T47D (cell line): ENCODE measurements at regions not wholly inside any gene's neighbourhood (a gene's known extent, or its start where the extent isn't known, plus 50 kb on each side); places are given as distances from the start of the nearest gene placed in this dataset.

Experiments used
- DNase-seq, 2 experiments: peaks; one replicate each; pipeline versions ENCODE4 v3.0.0 to v3.0.0-alpha.2; 2011 to 2012; ENCODE audit warnings: low read depth in 1 of 2, low spot score in 1 of 2
- JUND ChIP-seq: IDR thresholded peaks from 2 replicates; pipeline ENCODE4 v1.6.1; 2012; ENCODE audit warnings: low read depth
- in situ Hi-C: cut with HindIII; loops from 2 replicates; pipeline ENCODE4 v1.10.0; 2016; ENCODE audit warnings: low sequenced_read_pairs, low pct_unique_long_range_greater_than_20kb

DNA sequence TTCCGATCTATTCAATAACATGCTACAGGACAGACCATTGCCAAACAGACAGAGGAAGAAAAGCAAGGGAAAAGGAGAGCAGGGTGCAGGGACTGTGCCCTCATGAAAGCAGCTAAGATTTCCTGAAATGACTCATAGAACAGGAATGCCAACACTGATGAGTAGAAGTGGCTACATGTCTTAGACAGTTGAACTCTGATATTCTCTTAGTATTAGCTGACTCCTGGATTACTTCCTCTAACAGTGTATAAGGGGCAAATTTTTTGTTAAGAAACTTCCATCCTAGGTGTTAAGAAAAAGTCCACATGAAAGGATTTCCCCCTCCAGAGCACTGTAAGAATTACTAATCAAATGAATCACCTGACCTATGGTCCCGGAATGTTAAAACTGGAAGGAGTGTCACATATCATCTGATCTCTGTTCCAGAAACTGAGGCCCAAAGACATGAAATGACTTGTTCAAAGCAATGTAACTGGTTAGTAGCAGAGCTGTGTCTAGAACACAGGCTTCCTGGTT lies 224.9 kb downstream of the IBTK start:
- no peak for DNase-seq
- TF ChIP-seq JUND, result no peak
- in situ Hi-C loops, result no loop called here

DNA sequence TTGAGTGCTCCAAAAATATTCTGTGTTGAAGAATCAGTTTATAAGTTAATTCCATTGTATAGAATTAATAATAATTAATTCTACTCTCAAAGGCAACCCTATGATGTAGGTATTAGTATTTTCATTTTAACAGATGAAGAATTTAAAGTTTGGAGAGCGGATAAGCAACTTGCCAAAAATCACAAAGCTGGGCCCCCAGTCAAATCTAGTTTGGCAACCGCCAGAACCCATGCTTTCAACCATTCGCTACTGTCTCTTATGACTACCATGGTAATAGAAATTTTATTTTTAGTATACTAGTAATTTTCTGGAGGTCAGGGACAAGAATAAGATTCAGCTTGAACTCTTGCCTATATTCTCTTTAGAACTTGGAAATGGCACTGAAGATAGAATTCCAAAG lies 229.8 kb downstream of the IBTK start:
- DNase-seq, result no peak
- in situ Hi-C loops, result no loop called here
- TF ChIP-seq JUND, result no peak

DNA sequence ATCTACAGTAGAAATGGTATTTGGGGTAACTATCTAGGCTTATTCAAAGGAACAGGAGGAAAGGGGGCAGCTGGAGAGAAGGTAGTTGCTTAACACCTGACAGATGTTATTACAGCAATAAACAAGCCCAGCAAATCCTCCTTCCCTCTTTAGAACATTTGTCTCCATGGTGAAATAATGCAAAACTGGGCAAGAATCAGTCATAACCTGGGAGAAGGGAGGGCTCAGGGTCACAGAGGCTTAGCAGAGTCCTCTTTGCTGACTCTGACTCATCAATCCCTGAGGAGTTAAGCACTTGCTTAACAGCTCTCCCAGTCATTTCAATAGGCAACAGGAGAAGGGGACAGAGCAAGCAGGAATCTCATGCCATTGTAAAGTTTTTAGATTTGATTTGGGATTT lies 230.3 kb downstream of the IBTK start:
- no peak for DNase-seq
- in situ Hi-C loops, result no loop called here
- TF ChIP-seq JUND, result no peak

DNA sequence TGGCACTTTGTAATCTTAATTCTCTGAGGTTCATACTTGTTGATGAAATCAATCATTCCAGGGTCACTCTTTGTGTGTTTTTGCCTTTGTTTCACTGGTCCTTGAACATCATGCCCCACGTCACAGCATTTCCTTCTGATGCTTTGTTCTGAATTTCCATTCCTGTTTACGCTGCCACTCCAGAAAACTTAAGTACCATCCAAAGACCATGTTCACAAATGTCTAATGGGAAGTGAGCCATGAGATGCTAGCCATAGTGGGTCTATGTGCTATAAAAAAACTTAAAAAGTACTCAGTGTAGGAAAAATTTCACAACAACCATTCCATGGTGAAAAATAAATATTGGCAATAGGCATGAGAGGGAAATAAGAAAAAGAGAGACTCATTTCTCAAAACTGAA lies 232.0 kb downstream of the IBTK start:
- in situ Hi-C loops, result no loop called here
- no peak for DNase-seq
- TF ChIP-seq JUND, result no peak

DNA sequence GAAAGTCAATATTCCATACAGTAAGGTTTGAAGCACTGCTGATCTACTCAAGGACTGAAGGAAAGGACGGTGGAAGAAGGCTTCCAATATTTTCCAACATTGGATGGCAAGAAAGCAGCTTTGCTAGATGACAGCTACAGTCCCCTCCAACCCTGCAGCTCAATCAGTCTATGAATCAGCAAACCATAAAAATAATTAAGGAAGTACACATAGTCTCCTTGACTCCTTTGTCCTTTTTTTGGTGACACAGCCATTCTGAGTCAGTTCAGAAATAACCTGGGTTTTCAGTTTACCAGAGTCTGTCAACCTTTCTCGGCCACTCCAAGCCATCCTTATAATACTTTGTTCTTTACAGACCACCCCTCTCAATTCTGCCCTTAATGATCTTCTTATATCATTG lies 232.5 kb downstream of the IBTK start:
- in situ Hi-C loops, result no loop called here

DNA sequence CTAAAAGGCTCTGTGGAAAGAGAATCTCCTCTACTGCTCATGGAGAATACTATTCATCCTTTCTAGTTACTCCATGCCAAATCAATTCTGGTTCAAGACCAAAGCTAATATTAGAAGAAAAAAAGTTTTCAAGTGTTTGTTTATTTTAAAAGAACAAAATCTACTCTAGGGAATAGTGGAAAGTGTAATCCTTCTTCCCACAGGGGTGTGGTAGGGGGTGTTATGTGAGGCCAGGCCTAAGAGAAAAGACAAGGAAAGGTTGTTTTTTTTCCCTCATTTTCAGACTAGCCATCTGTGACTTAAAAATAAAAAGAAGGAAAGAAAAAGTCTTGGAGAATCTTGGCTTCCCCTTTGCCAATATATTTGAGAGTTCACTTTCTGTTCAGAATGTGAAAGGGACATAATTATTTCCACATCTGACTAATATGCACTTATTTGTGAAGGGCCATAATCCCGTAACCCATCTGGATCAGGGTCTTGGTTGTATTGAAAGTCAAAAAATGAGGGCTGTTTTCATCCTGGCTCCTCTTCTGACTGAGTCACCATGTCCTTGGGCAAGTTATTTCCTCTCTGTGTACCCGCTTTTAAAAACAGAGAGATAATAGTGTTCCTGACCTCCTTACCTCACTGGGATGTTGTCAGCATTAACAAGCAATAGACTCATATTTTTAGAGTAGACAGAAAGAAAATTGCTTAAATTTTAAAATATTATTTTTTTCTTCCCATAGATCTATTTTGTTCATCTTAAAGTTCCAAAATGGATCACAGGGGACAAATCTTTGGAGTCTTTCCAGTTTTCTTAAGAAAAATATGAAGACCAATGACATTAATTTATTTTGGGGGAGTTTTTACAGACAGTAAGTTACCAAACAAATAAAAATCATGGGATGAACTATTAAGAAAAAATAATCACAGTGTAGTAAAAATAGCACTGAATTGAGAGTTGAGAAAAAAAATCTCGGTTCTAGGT lies 233.7 kb downstream of the IBTK start:
- in situ Hi-C loops, result no loop called here
- TF ChIP-seq JUND, result no peak
- no peak for DNase-seq

More for the DNA sequence above, 232.5 kb downstream of the IBTK start:
- TF ChIP-seq JUND, result no peak
- no peak for DNase-seq

DNA sequence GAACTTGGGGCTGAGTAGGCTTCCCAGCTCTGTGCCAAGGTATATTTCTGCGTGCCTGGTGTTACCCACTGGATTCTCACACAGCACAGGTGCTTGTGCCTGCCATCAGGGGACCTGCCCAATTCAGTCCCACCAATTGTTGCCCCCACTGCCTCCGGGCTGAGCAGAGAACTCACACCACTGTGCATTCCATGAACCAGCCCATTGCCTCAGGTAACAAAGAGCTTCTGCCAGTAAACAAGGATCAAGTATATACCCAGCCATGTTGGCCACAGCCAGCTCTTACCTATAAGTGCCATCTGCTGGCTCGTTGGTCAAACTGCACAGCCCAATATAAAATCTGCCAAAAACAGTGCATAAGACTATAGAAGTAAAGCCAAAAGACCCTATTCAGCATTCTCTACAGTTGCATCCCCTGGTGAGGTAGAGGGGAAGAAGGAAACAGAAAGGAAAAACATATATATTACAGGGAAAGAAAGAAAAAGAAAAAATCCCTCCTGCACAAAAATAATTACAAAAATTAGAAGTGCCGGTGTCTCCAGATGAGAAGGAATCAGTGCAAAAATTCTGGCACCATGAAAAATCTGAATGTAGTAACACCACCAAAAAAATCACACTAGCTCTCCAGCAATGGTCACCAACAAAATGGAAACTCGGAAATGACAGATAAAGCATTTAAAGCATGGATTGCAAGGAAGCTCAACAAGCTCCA lies 241.4 kb downstream of the IBTK start:
- DNase-seq, result peak in 1 of 2 experiments; percentile 47
- in situ Hi-C loops, result no loop called here
- no peak for TF ChIP-seq JUND

DNA sequence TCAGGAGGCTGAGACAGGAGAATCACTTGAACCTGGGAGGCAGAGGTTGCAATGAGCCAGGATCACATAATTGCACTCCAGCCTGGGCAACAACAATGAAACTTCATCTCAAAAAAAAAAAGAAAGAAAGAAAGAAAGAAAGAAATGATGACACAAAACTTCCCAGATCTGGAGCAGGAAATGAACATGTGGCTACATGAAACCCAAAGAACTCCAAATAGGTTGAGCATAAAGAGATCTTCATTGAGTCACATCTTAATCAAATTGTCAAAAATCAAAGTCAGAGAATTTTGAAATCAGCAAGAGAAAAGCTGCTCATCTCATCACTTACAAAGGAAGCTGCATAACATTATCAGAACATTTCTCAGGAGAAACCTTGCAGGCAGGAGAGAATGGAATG lies 247.0 kb downstream of the IBTK start:
- no peak for TF ChIP-seq JUND
- DNase-seq, result no peak
- in situ Hi-C loops, result no loop called here

DNA sequence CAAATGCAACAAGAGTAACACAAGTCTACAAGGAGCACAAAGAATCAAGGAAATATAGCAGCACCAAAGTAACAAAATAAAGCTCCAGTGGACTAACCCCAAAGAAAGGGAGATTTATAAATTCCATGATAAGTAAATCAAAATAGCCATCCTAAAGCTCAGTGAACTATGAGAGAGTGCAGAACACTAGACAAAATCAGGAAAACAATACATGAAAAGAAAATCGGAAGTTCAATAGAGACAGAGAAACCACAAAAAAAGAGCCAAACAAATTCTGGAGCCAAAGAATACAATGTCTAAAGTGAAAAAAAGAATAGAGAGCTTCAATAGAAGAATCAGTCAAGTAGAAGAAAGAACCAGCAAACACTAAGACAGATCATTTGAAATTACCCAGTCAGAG lies 247.3 kb upstream of the TENT5A start:
- in situ Hi-C loops, result no loop called here
- DNase-seq, result no peak
- TF ChIP-seq JUND, result no peak

DNA sequence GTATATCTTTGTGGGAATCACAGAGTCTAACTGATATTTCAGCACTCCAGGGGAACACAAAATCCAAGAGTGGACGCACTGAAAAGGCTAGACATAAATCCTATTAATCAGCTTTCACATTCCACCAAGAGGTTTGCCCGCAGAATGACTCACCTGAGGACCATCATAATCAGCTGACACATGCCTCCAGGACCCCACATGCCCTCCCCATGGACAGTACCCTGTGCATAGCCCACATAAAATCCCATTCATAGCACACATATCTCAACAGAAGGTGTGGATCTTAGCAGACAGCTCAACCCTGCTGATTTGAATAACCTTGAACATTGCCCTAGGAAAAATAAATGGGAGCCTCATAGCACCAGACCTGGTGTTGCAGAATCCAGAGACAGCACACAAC lies 246.8 kb upstream of the TENT5A start:
- no peak for DNase-seq
- in situ Hi-C loops, result no loop called here
- TF ChIP-seq JUND, result no peak

DNA sequence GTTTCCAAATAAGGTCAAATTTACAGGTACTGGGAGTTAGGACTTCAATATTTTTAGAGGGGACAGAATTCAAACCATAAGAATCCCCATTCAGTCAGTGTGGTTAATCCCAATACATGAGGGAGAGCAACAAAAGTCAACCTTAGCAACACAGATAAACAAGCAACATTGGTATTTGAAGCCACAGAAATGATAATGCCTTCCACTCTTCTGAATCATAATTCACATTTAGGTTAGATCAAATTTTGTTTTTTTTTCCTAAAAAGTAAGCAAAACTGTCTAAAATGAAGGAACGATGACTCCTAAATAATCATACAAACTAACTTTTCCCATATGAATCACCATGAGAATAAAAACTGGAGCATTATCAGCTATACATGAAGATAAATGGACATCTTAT lies 246.0 kb upstream of the TENT5A start:
- in situ Hi-C loops, result no loop called here
- TF ChIP-seq JUND, result no peak
- no peak for DNase-seq

DNA sequence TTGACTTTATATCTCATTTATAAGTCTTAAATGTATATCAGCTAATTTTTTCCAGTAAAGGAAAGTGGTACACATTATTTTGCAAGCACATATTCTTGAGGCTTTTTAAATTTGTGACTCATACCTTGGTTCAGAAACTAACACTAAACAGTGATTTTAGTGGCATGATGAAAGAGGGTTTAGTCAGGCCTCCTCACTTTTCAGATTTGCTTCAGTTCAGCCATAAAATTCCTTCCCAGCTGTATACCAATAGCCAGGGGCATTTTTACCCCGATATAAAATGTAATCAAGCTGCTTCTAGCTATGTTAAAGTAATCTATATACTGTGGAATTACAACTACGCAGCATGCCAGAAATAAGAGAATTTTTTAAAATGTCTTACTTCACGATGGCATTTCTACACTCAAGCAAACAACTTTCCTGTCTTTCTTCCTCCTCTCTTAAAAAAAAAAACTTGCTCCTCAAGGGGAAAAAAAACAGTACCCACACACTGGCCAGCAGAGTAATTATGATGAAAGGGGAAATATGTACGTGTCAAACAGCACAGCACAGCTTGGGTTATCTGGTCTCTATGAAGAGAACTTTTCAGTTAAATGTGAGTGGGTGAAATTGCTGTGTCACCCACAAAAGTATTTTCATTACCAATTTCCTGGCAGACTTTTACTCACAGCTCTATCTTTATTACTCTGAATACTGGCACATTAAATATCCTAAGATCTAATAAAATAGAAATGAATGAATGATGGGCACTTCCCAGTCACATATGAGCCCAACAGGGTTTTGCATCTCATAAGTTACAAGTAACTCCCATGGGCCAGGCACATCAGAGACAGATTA lies 244.8 kb upstream of the TENT5A start:
- TF ChIP-seq JUND, result no peak
- DNase-seq, result no peak
- in situ Hi-C loops, result no loop called here
